OCI-LY1 (cell line): ENCODE measurements at regions not wholly inside any gene's neighbourhood (a gene's known extent, or its start where the extent isn't known, plus 50 kb on each side); places are given as distances from the start of the nearest gene placed in this dataset.

Experiments used
- EZH2 ChIP-seq: fragments of 200-600 bp; sonication (generic), shearing (Covaris generic); IDR thresholded peaks from 2 replicates; pipeline ENCODE4 v1.8.0; 2017; ENCODE audit warnings: borderline replicate concordance, mixed run types, mild to moderate bottlenecking, antibody characterized with exemption, low read length, moderate library complexity, mixed read lengths
- TF ChIP-seq, protein P1 (sequence below): fragments of 200-600 bp; sonication (generic), shearing (Covaris generic); IDR thresholded peaks from 2 replicates; pipeline ENCODE4 v1.5.1; 2017; ENCODE audit warnings: mild to moderate bottlenecking, antibody characterized with exemption, low read length, moderate library complexity, mixed read lengths

DNA sequence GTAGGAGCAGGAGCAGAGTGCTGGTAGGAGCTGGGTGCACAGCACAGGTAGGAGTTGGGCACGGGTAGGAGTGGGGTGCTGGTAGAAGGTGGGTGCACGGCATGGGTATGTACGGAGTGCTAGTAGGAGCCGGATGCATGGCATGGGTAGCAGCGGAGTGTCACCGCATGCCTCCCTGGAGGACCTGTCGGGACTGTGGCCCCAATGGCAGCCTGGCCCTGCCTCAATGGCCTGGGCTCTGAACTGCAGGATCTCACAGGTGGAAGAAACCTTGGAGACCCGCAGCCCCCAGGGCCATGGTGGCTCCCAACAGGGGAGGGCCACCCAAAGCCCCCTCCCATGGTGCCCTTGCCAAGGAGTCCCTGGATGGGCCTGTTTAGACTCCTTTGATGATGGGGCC lies 1146.0 kb downstream of the UQCRFS1 start:
- no peak for TF ChIP-seq EZH2
- TF ChIP-seq, protein P1, sequence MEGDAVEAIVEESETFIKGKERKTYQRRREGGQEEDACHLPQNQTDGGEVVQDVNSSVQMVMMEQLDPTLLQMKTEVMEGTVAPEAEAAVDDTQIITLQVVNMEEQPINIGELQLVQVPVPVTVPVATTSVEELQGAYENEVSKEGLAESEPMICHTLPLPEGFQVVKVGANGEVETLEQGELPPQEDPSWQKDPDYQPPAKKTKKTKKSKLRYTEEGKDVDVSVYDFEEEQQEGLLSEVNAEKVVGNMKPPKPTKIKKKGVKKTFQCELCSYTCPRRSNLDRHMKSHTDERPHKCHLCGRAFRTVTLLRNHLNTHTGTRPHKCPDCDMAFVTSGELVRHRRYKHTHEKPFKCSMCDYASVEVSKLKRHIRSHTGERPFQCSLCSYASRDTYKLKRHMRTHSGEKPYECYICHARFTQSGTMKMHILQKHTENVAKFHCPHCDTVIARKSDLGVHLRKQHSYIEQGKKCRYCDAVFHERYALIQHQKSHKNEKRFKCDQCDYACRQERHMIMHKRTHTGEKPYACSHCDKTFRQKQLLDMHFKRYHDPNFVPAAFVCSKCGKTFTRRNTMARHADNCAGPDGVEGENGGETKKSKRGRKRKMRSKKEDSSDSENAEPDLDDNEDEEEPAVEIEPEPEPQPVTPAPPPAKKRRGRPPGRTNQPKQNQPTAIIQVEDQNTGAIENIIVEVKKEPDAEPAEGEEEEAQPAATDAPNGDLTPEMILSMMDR = no peak
